ENCODE measurements at regions not wholly inside any gene's neighbourhood (a gene's known extent, or its start where the extent isn't known, plus 50 kb on each side); places are given as distances from the start of the nearest gene placed in this dataset.

GRCh38 chr2:150050036-150050435 is 437.4 kb downstream of the RND3 start:
- H3K27ac ChIP-seq (ENCODE audit: low read length): no peak overlapping the region

DNA sequence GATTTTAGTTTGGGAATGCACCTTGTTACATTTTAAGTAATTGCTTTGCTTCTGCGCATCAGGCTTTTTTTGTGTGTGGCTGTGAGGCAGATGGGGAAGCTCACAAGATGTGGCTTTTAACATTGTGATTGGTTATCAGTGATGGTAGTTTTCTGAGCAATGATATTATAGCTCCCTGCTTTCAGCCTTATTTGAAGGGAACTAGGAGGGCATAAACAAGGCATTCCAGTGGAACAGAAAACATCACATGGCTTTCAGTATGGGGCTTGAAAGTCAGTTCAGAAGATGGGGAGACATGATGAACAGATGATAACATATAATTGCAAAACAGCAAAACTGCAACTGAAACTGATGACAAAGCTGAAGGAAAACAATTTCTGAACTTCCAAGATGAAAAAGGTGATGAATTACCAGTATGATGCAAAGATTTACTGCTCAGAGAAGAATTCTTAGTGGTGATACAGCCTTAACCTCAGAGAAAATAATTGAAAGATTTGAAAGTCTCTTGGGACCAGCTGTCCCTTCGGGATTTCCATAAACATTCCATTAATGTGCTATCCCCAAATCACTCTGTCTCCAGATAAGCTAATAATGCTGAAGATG is 439.7 kb downstream of the RND3 start:
- BruUV-seq (replicated peaks): no TSS peak
- H3K4me3 ChIP-seq (ENCODE audit: low read depth in 2 of 2, low read length in 2 of 2): no peak overlapping the region
- in situ Hi-C loops (cut with HindIII; ENCODE audit: low pct_unique_long_range_greater_than_20kb, low sequenced_read_pairs): no loop called here
- DNase-seq (ENCODE audit: low read depth, low spot score) (no peak), ATAC-seq (no peak)
- H3K9me3 ChIP-seq (ENCODE audit: control insufficient read depth, insufficient read depth, low read depth, low read length): no peaks in the 10 kb centered on the region
- TF ChIP-seq SIN3A (IDR thresholded peaks at IDR 0.05; ENCODE audit: borderline replicate concordance, insufficient read depth, low read depth, low read length): no peak
- no peak for TF ChIP-seq POLR2AphosphoS5 (IDR thresholded peaks at IDR 0.05; ENCODE audit: low read depth, low read length)
- TF ChIP-seq, protein P1, sequence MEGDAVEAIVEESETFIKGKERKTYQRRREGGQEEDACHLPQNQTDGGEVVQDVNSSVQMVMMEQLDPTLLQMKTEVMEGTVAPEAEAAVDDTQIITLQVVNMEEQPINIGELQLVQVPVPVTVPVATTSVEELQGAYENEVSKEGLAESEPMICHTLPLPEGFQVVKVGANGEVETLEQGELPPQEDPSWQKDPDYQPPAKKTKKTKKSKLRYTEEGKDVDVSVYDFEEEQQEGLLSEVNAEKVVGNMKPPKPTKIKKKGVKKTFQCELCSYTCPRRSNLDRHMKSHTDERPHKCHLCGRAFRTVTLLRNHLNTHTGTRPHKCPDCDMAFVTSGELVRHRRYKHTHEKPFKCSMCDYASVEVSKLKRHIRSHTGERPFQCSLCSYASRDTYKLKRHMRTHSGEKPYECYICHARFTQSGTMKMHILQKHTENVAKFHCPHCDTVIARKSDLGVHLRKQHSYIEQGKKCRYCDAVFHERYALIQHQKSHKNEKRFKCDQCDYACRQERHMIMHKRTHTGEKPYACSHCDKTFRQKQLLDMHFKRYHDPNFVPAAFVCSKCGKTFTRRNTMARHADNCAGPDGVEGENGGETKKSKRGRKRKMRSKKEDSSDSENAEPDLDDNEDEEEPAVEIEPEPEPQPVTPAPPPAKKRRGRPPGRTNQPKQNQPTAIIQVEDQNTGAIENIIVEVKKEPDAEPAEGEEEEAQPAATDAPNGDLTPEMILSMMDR (IDR thresholded peaks at IDR 0.05): no peak
- TF ChIP-seq TCF7L2 (IDR thresholded peaks at IDR 0.05; ENCODE audit: low read depth, low read length): no peak
- no peak for TF ChIP-seq REST (IDR thresholded peaks at IDR 0.05; ENCODE audit: insufficient read depth in 1 of 2, low read depth in 2 of 2, low read length in 1 of 2)
- no peaks in the 10 kb centered on the region for H3K27me3 ChIP-seq (ENCODE audit: control insufficient read depth, insufficient read depth, low read length)
- intact Hi-C loops (cut with micrococcal nuclease; ENCODE audit: unreplicated experiment): no loop called here
- ChIA-PET POLR2A (no interaction called here), CTCF (no interaction called here)
- H3K36me3 ChIP-seq (ENCODE audit: control insufficient read depth, insufficient read depth, low read length): no peaks in the 10 kb centered on the region
- no peak overlapping the region for H3K27ac ChIP-seq (ENCODE audit: low read length)
- H3K4me1 ChIP-seq (ENCODE audit: control insufficient read depth, insufficient read depth, low read length): no peaks in the 10 kb centered on the region

More at GRCh38 chr2:150050036-150050435, 437.4 kb downstream of the RND3 start:
- no peak overlapping the region for H3K4me3 ChIP-seq (ENCODE audit: low read depth in 2 of 2, low read length in 2 of 2)
- in situ Hi-C loops (cut with HindIII; ENCODE audit: low pct_unique_long_range_greater_than_20kb, low sequenced_read_pairs): no loop called here
- TF ChIP-seq TCF7L2 (IDR thresholded peaks at IDR 0.05; ENCODE audit: low read depth, low read length) (no peak), POLR2AphosphoS5 (IDR thresholded peaks at IDR 0.05; ENCODE audit: low read depth, low read length) (no peak), REST (IDR thresholded peaks at IDR 0.05; ENCODE audit: insufficient read depth in 1 of 2, low read depth in 2 of 2, low read length in 1 of 2) (no peak), SIN3A (IDR thresholded peaks at IDR 0.05; ENCODE audit: borderline replicate concordance, insufficient read depth, low read depth, low read length) (no peak)
- TF ChIP-seq, protein P1 (IDR thresholded peaks at IDR 0.05): no peak
- ATAC-seq (no peak), DNase-seq (ENCODE audit: low read depth, low spot score) (no peak)
- no TSS peak for BruUV-seq (replicated peaks)
- POLR2A ChIA-PET: no interaction called here
- no peaks in the 10 kb centered on the region for H3K4me1 ChIP-seq (ENCODE audit: control insufficient read depth, insufficient read depth, low read length)
- intact Hi-C loops (cut with micrococcal nuclease; ENCODE audit: unreplicated experiment): no loop called here
- no peaks in the 10 kb centered on the region for H3K27me3 ChIP-seq (ENCODE audit: control insufficient read depth, insufficient read depth, low read length)
- H3K36me3 ChIP-seq (ENCODE audit: control insufficient read depth, insufficient read depth, low read length): no peaks in the 10 kb centered on the region
- CTCF ChIA-PET: no interaction called here
- H3K9me3 ChIP-seq (ENCODE audit: control insufficient read depth, insufficient read depth, low read depth, low read length): no peaks in the 10 kb centered on the region
